ENCODE measurements at regions not wholly inside any gene's neighbourhood (a gene's known extent, or its start where the extent isn't known, plus 50 kb on each side); places are given as distances from the start of the nearest gene placed in this dataset.

GRCh38 chr13:53121919-53122318 is 93.3 kb downstream of the OLFM4 start:
- BruUV-seq (replicated peaks), result no TSS peak
- Histone ChIP-seq H3K79me2 (ENCODE audit: control insufficient read depth, insufficient read depth, low read length) (no peaks in the 10 kb centered on the region), H3K27ac (ENCODE audit: insufficient read depth, low read depth, low read length) (no peak overlapping the region), H3K9ac (replicated peaks; ENCODE audit: extremely low read depth, insufficient read depth, low read length) (no peak overlapping the region), H3K9me3 (replicated peaks; ENCODE audit: control insufficient read depth, insufficient read depth, low read length) (no peaks in the 10 kb centered on the region), H3K4me2 (ENCODE audit: insufficient read depth, low read length) (no peak overlapping the region), H4K20me1 (replicated peaks; ENCODE audit: control insufficient read depth, extremely low read depth, insufficient read depth, low read length) (no peaks in the 10 kb centered on the region), H3K9me1 (replicated peaks; ENCODE audit: control insufficient read depth, extremely low read depth, insufficient read depth, low read length) (no peaks in the 10 kb centered on the region), H3K4me3 (replicated peaks in 1 of 3; ENCODE audit: insufficient read depth in 1 of 3, low read depth in 1 of 3, low read length in 3 of 3) (no peak overlapping the region), H3K4me1 (ENCODE audit: control insufficient read depth, extremely low read depth, insufficient read depth, low read length) (no peaks in the 10 kb centered on the region), H3K36me3 (ENCODE audit: control insufficient read depth in 2 of 2, extremely low read depth in 1 of 2, insufficient read depth in 2 of 2, low read length in 2 of 2) (no peaks in the 10 kb centered on the region), H3K27me3 (ENCODE audit: control insufficient read depth in 2 of 2, insufficient read depth in 2 of 2, low read length in 2 of 2) (no peaks in the 10 kb centered on the region), H2AFZ (ENCODE audit: low read depth, low read length) (no peak overlapping the region)
- CTCF ChIA-PET, result no interaction called here
- dilution Hi-C loops (cut with MboI; ENCODE audit: extremely low pct_ligation_motif_present, low sequenced_read_pairs) (no loop called here), intact Hi-C loops (cut with micrococcal nuclease) (no loop called here)
- FAIRE-seq, result no peak
- POLR2A ChIA-PET, result no interaction called here
- DNase-seq (ENCODE audit: low read depth, low spot score), result no peak
- TF ChIP-seq MYC (IDR thresholded peaks at IDR 0.05; ENCODE audit: low read depth, low read length) (no peak), POLR2AphosphoS5 (IDR thresholded peaks at IDR 0.05; ENCODE audit: insufficient read depth, low read depth, low read length) (no peak), JUN (IDR thresholded peaks at IDR 0.05; ENCODE audit: borderline replicate concordance, insufficient read depth, insufficient read length, low read depth) (no peak), GATA2 (IDR thresholded peaks at IDR 0.05; ENCODE audit: insufficient read depth, insufficient read length, low read depth, low read length) (no peak), FOS (IDR thresholded peaks at IDR 0.05; ENCODE audit: borderline replicate concordance, insufficient read depth, low read length) (no peak), MAX (IDR thresholded peaks at IDR 0.05; ENCODE audit: insufficient read depth, insufficient read length) (no peak), POLR2A (IDR thresholded peaks at IDR 0.05; ENCODE audit: low read depth, low read length) (no peak), EZH2 (IDR thresholded peaks at IDR 0.05; ENCODE audit: borderline replicate concordance, low read depth, low read length, severe bottlenecking) (no peak)
- TF ChIP-seq, protein P1, sequence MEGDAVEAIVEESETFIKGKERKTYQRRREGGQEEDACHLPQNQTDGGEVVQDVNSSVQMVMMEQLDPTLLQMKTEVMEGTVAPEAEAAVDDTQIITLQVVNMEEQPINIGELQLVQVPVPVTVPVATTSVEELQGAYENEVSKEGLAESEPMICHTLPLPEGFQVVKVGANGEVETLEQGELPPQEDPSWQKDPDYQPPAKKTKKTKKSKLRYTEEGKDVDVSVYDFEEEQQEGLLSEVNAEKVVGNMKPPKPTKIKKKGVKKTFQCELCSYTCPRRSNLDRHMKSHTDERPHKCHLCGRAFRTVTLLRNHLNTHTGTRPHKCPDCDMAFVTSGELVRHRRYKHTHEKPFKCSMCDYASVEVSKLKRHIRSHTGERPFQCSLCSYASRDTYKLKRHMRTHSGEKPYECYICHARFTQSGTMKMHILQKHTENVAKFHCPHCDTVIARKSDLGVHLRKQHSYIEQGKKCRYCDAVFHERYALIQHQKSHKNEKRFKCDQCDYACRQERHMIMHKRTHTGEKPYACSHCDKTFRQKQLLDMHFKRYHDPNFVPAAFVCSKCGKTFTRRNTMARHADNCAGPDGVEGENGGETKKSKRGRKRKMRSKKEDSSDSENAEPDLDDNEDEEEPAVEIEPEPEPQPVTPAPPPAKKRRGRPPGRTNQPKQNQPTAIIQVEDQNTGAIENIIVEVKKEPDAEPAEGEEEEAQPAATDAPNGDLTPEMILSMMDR (IDR thresholded peaks at IDR 0.05; ENCODE audit: extremely low read depth in 1 of 2, insufficient read depth in 1 of 2, low read depth in 1 of 2, low read length in 2 of 2), result no peak
